Stimulated activated memory B cell treated with anti-CD40 and anti-IgM and Interleukin-4, amounts not matched to agents 10 μg/mL and 1 μg/mL and 100 μg/mL, for 72 hours (primary cell): ENCODE measurements at regions not wholly inside any gene's neighbourhood (a gene's known extent, or its start where the extent isn't known, plus 50 kb on each side); places are given as distances from the start of the nearest gene placed in this dataset.

Source experiments
- ATAC-seq: fragments of 150-1000 bp; cut with Tn5 transposase; 2 replicates; pipeline ENCODE4 v1.10.0; 2021
- H3K27ac Mint-ChIP-seq: one replicate; pipeline ENCODE4 v1.8.0; 2022; ENCODE audit warnings: mild to moderate bottlenecking, mixed read lengths
- H3K27me3 Mint-ChIP-seq: one replicate; pipeline ENCODE4 v1.8.0; 2022; ENCODE audit warnings: mixed read lengths
- H3K36me3 Mint-ChIP-seq: one replicate; pipeline ENCODE4 v1.8.0; 2022; ENCODE audit warnings: mixed read lengths
- H3K4me1 Mint-ChIP-seq: one replicate; pipeline ENCODE4 v1.8.0; 2022; ENCODE audit warnings: mixed read lengths
- H3K4me3 Mint-ChIP-seq: one replicate; pipeline ENCODE4 v1.8.0; 2022; ENCODE audit warnings: mild to moderate bottlenecking, moderate library complexity, mixed read lengths
- H3K9me3 Mint-ChIP-seq: one replicate; pipeline ENCODE4 v1.8.0; 2022; ENCODE audit warnings: mixed read lengths

GRCh38 chr18:67973916-67974315 lies 457.4 kb upstream of the DSEL start:
- no peak for ATAC-seq
- Mint-ChIP-seq H3K27me3 (no peaks in the 10 kb centered on the region), H3K9me3 (no peaks in the 10 kb centered on the region), H3K4me1 (no peaks in the 10 kb centered on the region), H3K36me3 (no peaks in the 10 kb centered on the region), H3K4me3 (no peak overlapping the region), H3K27ac (no peak overlapping the region)

GRCh38 chr18:67969458-67969857 lies 452.9 kb upstream of the DSEL start:
- Mint-ChIP-seq H3K27ac (no peak overlapping the region), H3K4me3 (no peak overlapping the region), H3K27me3 (no peaks in the 10 kb centered on the region), H3K4me1 (no peaks in the 10 kb centered on the region), H3K36me3 (no peaks in the 10 kb centered on the region), H3K9me3 (no peaks in the 10 kb centered on the region)
- ATAC-seq: no peak

- Mint-ChIP-seq H3K36me3 (no peaks in the 10 kb centered on the region), H3K27ac (no peak overlapping the region), H3K27me3 (no peaks in the 10 kb centered on the region), H3K9me3 (no peaks in the 10 kb centered on the region), H3K4me3 (no peak overlapping the region), H3K4me1 (no peaks in the 10 kb centered on the region)
- no peak for ATAC-seq
Measured at GRCh38 chr18:67966224-67966623, 449.7 kb upstream of the DSEL start.

- no peak for ATAC-seq
- H3K9me3 Mint-ChIP-seq: no peaks in the 10 kb centered on the region
- no peak overlapping the region for H3K27ac Mint-ChIP-seq
- H3K4me1 Mint-ChIP-seq: no peaks in the 10 kb centered on the region
- H3K36me3 Mint-ChIP-seq: no peaks in the 10 kb centered on the region
- H3K4me3 Mint-ChIP-seq: no peak overlapping the region
- H3K27me3 Mint-ChIP-seq: no peaks in the 10 kb centered on the region
Measured at GRCh38 chr18:67964462-67964861, 447.9 kb upstream of the DSEL start.

GRCh38 chr18:67961701-67962440 lies 445.4 kb upstream of the DSEL start:
- Mint-ChIP-seq H3K9me3 (no peaks in the 10 kb centered on the region), H3K4me3 (no peak overlapping the region), H3K4me1 (no peaks in the 10 kb centered on the region), H3K36me3 (no peaks in the 10 kb centered on the region), H3K27ac (no peak overlapping the region), H3K27me3 (no peaks in the 10 kb centered on the region)
- ATAC-seq: no peak

- H3K36me3 Mint-ChIP-seq: no peaks in the 10 kb centered on the region
- H3K9me3 Mint-ChIP-seq: no peaks in the 10 kb centered on the region
- no peak for ATAC-seq
- no peak overlapping the region for H3K4me3 Mint-ChIP-seq
- H3K4me1 Mint-ChIP-seq: no peaks in the 10 kb centered on the region
- no peaks in the 10 kb centered on the region for H3K27me3 Mint-ChIP-seq
- no peak overlapping the region for H3K27ac Mint-ChIP-seq
Measured at GRCh38 chr18:67957684-67958083, 441.2 kb upstream of the DSEL start.

GRCh38 chr18:67954594-67954993 lies 438.1 kb upstream of the DSEL start:
- no peaks in the 10 kb centered on the region for H3K4me1 Mint-ChIP-seq
- no peak for ATAC-seq
- H3K9me3 Mint-ChIP-seq: no peaks in the 10 kb centered on the region

GRCh38 chr18:67951137-67951536 lies 434.6 kb upstream of the DSEL start:
- H3K27ac Mint-ChIP-seq: no peak overlapping the region
- ATAC-seq: no peak

More at GRCh38 chr18:67954594-67954993, 438.1 kb upstream of the DSEL start:
- no peaks in the 10 kb centered on the region for H3K27me3 Mint-ChIP-seq
- no peaks in the 10 kb centered on the region for H3K36me3 Mint-ChIP-seq
- H3K27ac Mint-ChIP-seq: no peak overlapping the region
- H3K4me3 Mint-ChIP-seq: no peak overlapping the region

GRCh38 chr18:67938660-67939059 lies 422.1 kb upstream of the DSEL start:
- H3K27me3 Mint-ChIP-seq: no peaks in the 10 kb centered on the region
- no peak overlapping the region for H3K27ac Mint-ChIP-seq
- H3K4me3 Mint-ChIP-seq: no peak overlapping the region
- no peak for ATAC-seq
- H3K36me3 Mint-ChIP-seq: no peaks in the 10 kb centered on the region
- H3K4me1 Mint-ChIP-seq: no peaks in the 10 kb centered on the region
- peaks cover 7% of the 10 kb centered on the region for H3K9me3 Mint-ChIP-seq

More at GRCh38 chr18:67951137-67951536, 434.6 kb upstream of the DSEL start:
- no peaks in the 10 kb centered on the region for H3K27me3 Mint-ChIP-seq
- H3K4me3 Mint-ChIP-seq: no peak overlapping the region
- no peaks in the 10 kb centered on the region for H3K9me3 Mint-ChIP-seq
- H3K36me3 Mint-ChIP-seq: no peaks in the 10 kb centered on the region
- no peaks in the 10 kb centered on the region for H3K4me1 Mint-ChIP-seq

- Mint-ChIP-seq H3K9me3 (peaks cover 7% of the 10 kb centered on the region), H3K36me3 (no peaks in the 10 kb centered on the region), H3K4me3 (no peak overlapping the region), H3K27ac (no peak overlapping the region), H3K4me1 (no peaks in the 10 kb centered on the region), H3K27me3 (no peaks in the 10 kb centered on the region)
- ATAC-seq: no peak
Measured at GRCh38 chr18:67935638-67936037, 419.1 kb upstream of the DSEL start.

- peaks cover 1% of the 10 kb centered on the region for H3K9me3 Mint-ChIP-seq
- H3K27ac Mint-ChIP-seq: no peak overlapping the region
- no peaks in the 10 kb centered on the region for H3K27me3 Mint-ChIP-seq
- no peaks in the 10 kb centered on the region for H3K4me1 Mint-ChIP-seq
- no peak overlapping the region for H3K4me3 Mint-ChIP-seq
- no peaks in the 10 kb centered on the region for H3K36me3 Mint-ChIP-seq
- no peak for ATAC-seq
Measured at GRCh38 chr18:67933271-67933670, 416.8 kb upstream of the DSEL start.

- no peaks in the 10 kb centered on the region for H3K4me1 Mint-ChIP-seq
- H3K27me3 Mint-ChIP-seq: no peaks in the 10 kb centered on the region
- no peaks in the 10 kb centered on the region for H3K9me3 Mint-ChIP-seq
- no peak overlapping the region for H3K27ac Mint-ChIP-seq
- H3K4me3 Mint-ChIP-seq: no peak overlapping the region
- ATAC-seq: no peak
- H3K36me3 Mint-ChIP-seq: no peaks in the 10 kb centered on the region
Measured at GRCh38 chr18:67932271-67932670, 415.8 kb upstream of the DSEL start.

GRCh38 chr18:67926929-67927864 lies 410.7 kb upstream of the DSEL start:
- Mint-ChIP-seq H3K4me1 (no peaks in the 10 kb centered on the region), H3K4me3 (no peak overlapping the region), H3K36me3 (no peaks in the 10 kb centered on the region), H3K27ac (no peak overlapping the region), H3K27me3 (no peaks in the 10 kb centered on the region), H3K9me3 (no peaks in the 10 kb centered on the region)
- ATAC-seq: no peak

- peaks cover 3% of the 10 kb centered on the region for H3K9me3 Mint-ChIP-seq
- no peak for ATAC-seq
- H3K36me3 Mint-ChIP-seq: no peaks in the 10 kb centered on the region
- no peaks in the 10 kb centered on the region for H3K27me3 Mint-ChIP-seq
- H3K4me3 Mint-ChIP-seq: no peak overlapping the region
- no peaks in the 10 kb centered on the region for H3K4me1 Mint-ChIP-seq
- H3K27ac Mint-ChIP-seq: no peak overlapping the region
Measured at GRCh38 chr18:67924656-67925055, 408.1 kb upstream of the DSEL start.

- no peaks in the 10 kb centered on the region for H3K4me1 Mint-ChIP-seq
- H3K27ac Mint-ChIP-seq: no peak overlapping the region
- no peak overlapping the region for H3K4me3 Mint-ChIP-seq
- H3K27me3 Mint-ChIP-seq: no peaks in the 10 kb centered on the region
- ATAC-seq: no peak
- peaks cover 6% of the 10 kb centered on the region for H3K9me3 Mint-ChIP-seq
- no peaks in the 10 kb centered on the region for H3K36me3 Mint-ChIP-seq
Measured at GRCh38 chr18:67919316-67919715, 402.8 kb upstream of the DSEL start.

GRCh38 chr18:67916097-67916496 lies 399.6 kb upstream of the DSEL start:
- H3K27ac Mint-ChIP-seq: no peak overlapping the region

More at GRCh38 chr18:67916097-67916496, 399.6 kb upstream of the DSEL start:
- Mint-ChIP-seq H3K27me3 (no peaks in the 10 kb centered on the region), H3K4me3 (no peak overlapping the region), H3K4me1 (no peaks in the 10 kb centered on the region), H3K36me3 (no peaks in the 10 kb centered on the region), H3K9me3 (peaks cover 6% of the 10 kb centered on the region)
- no peak for ATAC-seq
